Left forelimb (tissue), 1 donor: ENCODE measurements at regions not wholly inside any gene's neighbourhood (a gene's known extent, or its start where the extent isn't known, plus 50 kb on each side); places are given as distances from the start of the nearest gene placed in this dataset.
"Not testable (repeated sequence)": the region's sequence is repeated elsewhere in the genome, so short reads cannot be mapped to it uniquely, and the experiment has no call there.

ENCODE experiments used
- DNase-seq: peaks from one replicate; pipeline ENCODE4 v3.0.0-alpha.2; 2018; ENCODE audit warnings: low spot score

- DNase-seq: no peak
Observed at GRCh38 chr3:15851735-15852134, 54.0 kb upstream of the ANKRD28 start.

- DNase-seq: no peak
Observed at GRCh38 chr3:15858547-15859506, 61.0 kb upstream of the ANKRD28 start.

GRCh38 chr3:15859507-15860013, 61.8 kb upstream of the ANKRD28 start:
- DNase-seq: peak; percentile 89

GRCh38 chr3:15860014-15860934, 62.5 kb upstream of the ANKRD28 start:
- no peak for DNase-seq

GRCh38 chr3:15861163-15861562, 63.4 kb upstream of the ANKRD28 start:
- DNase-seq: no peak

- DNase-seq: no peak
Observed at GRCh38 chr3:15872807-15873206, 75.0 kb upstream of the ANKRD28 start.

GRCh38 chr3:15873415-15873814, 75.6 kb upstream of the ANKRD28 start:
- DNase-seq: no peak

GRCh38 chr3:15875016-15875689, 77.4 kb upstream of the ANKRD28 start:
- no peak for DNase-seq

- DNase-seq: no peak
Observed at GRCh38 chr3:15876669-15877068, 78.9 kb upstream of the ANKRD28 start.

- DNase-seq: no peak
Observed at GRCh38 chr3:15877813-15878212, 80.0 kb upstream of the ANKRD28 start.

GRCh38 chr3:15879787-15880186, 82.0 kb upstream of the ANKRD28 start:
- not testable (repeated sequence) for DNase-seq

- no peak for DNase-seq
Observed at GRCh38 chr3:15882577-15882976, 84.8 kb upstream of the ANKRD28 start.

GRCh38 chr3:15884132-15884531, 86.4 kb upstream of the ANKRD28 start:
- DNase-seq: no peak

- no peak for DNase-seq
Observed at GRCh38 chr3:15886521-15886920, 88.7 kb upstream of the ANKRD28 start.

- no peak for DNase-seq
Observed at GRCh38 chr3:15887261-15887660, 89.5 kb upstream of the ANKRD28 start.

GRCh38 chr3:15889936-15890335, 92.2 kb upstream of the ANKRD28 start:
- no peak for DNase-seq

GRCh38 chr3:15892311-15893227, 94.8 kb upstream of the ANKRD28 start:
- no peak for DNase-seq

GRCh38 chr3:15894382-15894781, 96.6 kb upstream of the ANKRD28 start:
- no peak for DNase-seq

GRCh38 chr3:15896500-15896899, 98.7 kb upstream of the ANKRD28 start:
- no peak for DNase-seq

GRCh38 chr3:15899388-15899787, 101.6 kb upstream of the ANKRD28 start:
- DNase-seq: no peak

GRCh38 chr3:15903164-15903563, 105.4 kb upstream of the ANKRD28 start:
- no peak for DNase-seq
